Fibroblast of skin of scalp (primary cell): ENCODE measurements at regions not wholly inside any gene's neighbourhood (a gene's known extent, or its start where the extent isn't known, plus 50 kb on each side); places are given as distances from the start of the nearest gene placed in this dataset.
A peak's percentile ranks its signal among the peaks of the same experiment; 100 is the strongest.
"Not testable (repeated sequence)": the region's sequence is repeated elsewhere in the genome, so short reads cannot be mapped to it uniquely, and the experiment has no call there.

Source experiments
- DNase-seq: peaks from one replicate; pipeline ENCODE4 v3.0.0-alpha.2; 2013

- no peak for DNase-seq
Observed at GRCh38 chr16:51526621-51527020, 375.6 kb upstream of the SALL1 start.

DNA sequence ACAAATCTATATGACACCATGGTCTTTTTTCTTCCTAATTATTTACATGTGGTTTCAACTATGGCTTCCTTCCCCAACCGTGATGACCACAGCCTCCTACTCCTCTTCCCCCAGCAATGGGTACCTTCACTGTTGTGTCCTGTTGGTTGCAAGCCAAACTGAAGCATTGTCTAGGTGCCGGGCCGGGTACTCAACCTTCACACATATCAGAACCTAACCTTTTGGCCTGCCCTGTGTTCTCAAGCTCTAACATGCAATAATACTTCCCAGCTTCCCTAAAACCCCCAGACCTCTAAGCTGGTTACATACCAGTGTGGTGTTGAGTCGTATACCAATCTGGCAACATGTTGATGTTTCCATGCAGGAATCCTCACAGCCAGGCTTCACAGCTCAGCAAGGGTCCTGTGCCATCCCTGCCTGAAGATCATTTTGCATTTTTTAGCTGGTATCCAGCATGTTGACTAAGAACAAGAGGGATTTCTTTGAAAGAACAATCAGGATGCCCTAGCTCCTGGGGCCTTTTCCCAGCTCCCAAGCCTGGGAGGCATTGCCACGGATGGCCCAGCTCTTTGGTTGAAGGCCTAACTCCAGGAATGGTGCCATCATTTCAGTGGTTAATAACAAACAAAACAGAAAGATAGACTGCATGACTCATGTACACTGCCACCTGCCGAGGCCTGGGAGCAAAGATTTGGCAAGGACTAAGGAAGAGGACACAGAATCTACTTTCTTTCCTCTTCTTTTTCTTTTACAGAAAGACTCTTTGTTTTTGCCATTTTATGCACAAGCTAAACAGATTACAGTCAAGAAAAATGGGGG, 373.7 kb upstream of the SALL1 start:
- DNase-seq = peak; percentile 54

GRCh38 chr16:51524070-51524469, 373.0 kb upstream of the SALL1 start:
- DNase-seq = no peak

GRCh38 chr16:51523400-51523799, 372.3 kb upstream of the SALL1 start:
- peak; percentile 24 for DNase-seq

DNA sequence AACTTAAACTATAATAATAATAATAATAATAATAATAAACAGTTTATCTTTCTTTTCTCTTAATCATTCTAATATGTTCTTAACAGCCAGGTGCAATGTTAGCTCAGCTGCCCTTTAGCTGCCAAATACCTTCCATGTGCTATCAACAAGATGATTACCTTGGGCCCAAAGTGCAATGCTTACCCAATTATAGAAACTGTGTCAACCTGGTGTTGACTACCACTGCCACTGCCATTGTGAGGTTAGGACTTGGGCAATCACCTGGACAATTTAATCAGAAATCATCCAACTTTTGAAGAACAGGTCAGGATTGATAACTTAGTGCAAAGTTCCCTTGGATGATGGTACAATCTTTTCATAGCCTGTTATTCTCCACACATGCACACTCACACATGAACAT, 371.8 kb upstream of the SALL1 start:
- no peak for DNase-seq

- DNase-seq = not testable (repeated sequence)
Observed at GRCh38 chr16:51516960-51517359, 365.9 kb upstream of the SALL1 start.

DNA sequence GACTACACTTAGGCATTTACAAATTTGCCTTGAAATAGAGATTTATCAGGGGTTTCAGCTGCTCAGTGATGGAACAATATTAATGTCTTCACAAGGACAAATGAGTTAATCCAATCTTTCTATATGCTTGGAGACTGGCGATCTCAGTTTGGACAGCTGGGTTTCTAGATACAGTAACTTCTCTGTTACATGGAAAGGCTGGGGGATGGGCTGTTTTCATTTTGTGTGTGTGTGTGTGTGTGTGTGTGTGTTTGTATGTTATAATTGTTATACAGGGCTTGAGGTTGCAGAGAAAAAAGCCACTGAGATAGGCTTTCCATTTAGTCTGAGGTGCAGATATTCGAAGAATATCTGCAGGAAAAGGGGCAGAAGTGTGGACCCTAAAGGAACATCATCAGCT, 359.3 kb upstream of the SALL1 start:
- no peak for DNase-seq

DNA sequence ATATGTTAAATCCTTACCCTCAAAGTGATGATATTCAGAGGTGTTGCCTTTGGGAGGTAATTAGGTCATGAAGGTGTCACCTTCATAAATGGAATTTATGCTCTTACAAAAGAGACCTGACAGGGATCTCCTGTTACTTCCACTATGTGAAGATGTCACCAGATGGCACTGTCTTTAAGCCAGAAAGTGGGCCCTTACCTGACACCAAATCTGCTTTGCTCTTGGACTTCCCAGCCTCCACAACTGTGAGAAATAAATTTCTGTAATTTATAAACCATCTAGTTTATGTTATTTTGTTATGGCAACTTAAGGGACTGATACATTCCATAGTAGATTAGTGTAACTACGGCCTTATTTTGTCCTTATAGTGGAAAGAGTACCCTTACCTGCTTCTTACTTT, 358.3 kb upstream of the SALL1 start:
- DNase-seq = no peak

GRCh38 chr16:51508490-51509212, 357.6 kb upstream of the SALL1 start:
- DNase-seq = peak; percentile 36

- DNase-seq = no peak
Observed at GRCh38 chr16:51507286-51507685, 356.2 kb upstream of the SALL1 start.

DNA sequence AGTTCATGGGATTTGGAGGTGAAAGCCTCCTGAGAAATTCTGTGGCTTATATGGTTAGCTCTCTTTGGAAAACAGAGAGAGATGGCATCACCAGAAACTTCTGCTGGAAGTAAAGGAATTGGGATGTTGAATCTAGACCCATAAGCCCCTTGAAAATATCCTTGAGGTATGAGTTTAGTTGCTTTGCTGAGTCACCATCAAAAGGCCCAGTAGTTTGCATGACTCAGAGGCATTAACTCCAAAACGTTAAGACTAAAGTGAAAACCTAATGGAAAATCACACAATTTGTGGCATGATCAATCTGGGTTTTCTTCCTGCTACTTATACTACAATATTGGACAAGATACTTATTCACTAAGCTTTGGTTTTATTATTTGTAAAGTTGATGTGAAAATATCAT, 349.2 kb upstream of the SALL1 start:
- no peak for DNase-seq

DNA sequence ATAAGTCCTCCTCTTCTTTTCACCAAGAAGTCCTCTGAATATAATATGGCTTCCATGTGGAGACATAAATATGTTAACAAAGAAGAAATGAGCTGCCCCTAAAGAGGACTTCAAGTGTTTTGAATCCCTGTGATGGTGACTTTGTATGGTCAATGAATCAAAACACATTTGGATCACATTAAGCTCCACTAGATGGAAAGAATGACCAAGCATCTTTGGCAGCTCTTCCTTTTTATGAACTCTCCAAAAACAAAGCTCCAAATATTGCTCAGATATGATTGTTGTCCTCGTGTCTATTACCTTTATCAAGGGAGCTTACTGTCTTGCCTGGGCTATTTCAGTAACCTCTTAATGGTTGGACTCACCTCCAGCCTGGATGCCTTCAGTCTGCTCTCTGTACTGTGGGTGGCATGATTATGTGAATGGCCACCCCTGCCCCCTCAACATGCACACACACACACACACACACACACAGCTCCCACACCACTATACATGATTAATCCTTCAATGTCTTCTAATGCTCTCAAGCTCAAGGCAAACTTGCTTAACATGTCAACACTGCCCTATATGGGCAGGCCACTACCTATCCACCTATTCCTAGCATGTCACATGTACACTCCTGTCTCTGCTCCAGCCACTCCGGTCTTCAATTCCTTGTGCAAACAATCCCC, 346.6 kb upstream of the SALL1 start:
- no peak for DNase-seq

- DNase-seq = no peak
Observed at GRCh38 chr16:51490866-51491265, 339.8 kb upstream of the SALL1 start.

- DNase-seq = no peak
Observed at GRCh38 chr16:51487880-51488279, 336.8 kb upstream of the SALL1 start.

- DNase-seq = no peak
Observed at GRCh38 chr16:51474414-51475091, 323.5 kb upstream of the SALL1 start.

GRCh38 chr16:51473091-51473490, 322.0 kb upstream of the SALL1 start:
- DNase-seq = no peak

- DNase-seq = no peak
Observed at GRCh38 chr16:51470492-51470891, 319.4 kb upstream of the SALL1 start.

DNA sequence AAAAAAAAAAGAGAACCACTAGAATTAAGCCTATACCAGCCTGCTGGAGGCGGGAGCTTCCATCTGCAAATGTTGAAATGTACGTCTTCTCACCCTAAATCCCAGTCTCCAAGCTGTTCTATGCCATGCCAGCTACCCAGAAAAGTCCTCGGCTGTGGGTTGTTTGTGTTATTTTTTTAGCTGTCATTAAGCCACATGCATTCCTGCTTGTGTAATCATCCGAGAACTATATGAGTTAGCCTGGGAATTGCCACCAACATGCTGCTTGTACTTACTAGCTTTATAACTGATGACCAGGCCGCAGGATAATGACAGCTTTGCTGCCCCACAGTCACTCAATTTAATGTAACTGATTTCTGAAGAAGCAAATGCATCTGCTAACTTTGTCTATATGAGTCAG, 313.9 kb upstream of the SALL1 start:
- peak; percentile 83 for DNase-seq

GRCh38 chr16:51461255-51461654, 310.2 kb upstream of the SALL1 start:
- DNase-seq = no peak

- peak; percentile 16 for DNase-seq
Observed at GRCh38 chr16:51458356-51459140, 307.5 kb upstream of the SALL1 start.

- DNase-seq = no peak
Observed at GRCh38 chr16:51457775-51458174, 306.7 kb upstream of the SALL1 start.

- DNase-seq = no peak
Observed at GRCh38 chr16:51455398-51455797, 304.3 kb upstream of the SALL1 start.
